GM23338 (cell line): ENCODE measurements at regions not wholly inside any gene's neighbourhood (a gene's known extent, or its start where the extent isn't known, plus 50 kb on each side); places are given as distances from the start of the nearest gene placed in this dataset.

Experiments used
- CREB1 ChIP-seq: fragments of 250-450 bp; sonication (Bioruptor Pico); IDR thresholded peaks from 2 replicates; pipeline ENCODE4 v1.5.0; 2020; ENCODE audit warnings: low read depth, mild to moderate bottlenecking, moderate library complexity
- ETS1 ChIP-seq: IDR thresholded peaks from 2 replicates; pipeline ENCODE4 v1.6.1; 2016; ENCODE audit warnings: antibody characterized with exemption
- EZH2 ChIP-seq: fragments of 200-600 bp; sonication (generic); IDR thresholded peaks from one replicate; pipeline ENCODE4 v1.8.0; 2017; ENCODE audit warnings: antibody characterized with exemption, mild to moderate bottlenecking, low read depth; ENCODE audit not compliant: unreplicated experiment
- EZH2phosphoT487 ChIP-seq: fragments of 200-600 bp; sonication (generic); IDR thresholded peaks from one replicate; pipeline ENCODE4 v1.8.1; 2018; ENCODE audit warnings: antibody characterized with exemption; ENCODE audit not compliant: unreplicated experiment
- JUNB ChIP-seq: IDR thresholded peaks from one replicate; pipeline ENCODE4 v1.6.1; 2016; ENCODE audit warnings: antibody characterized with exemption; ENCODE audit not compliant: unreplicated experiment
- NANOG ChIP-seq: IDR thresholded peaks from 2 replicates; pipeline ENCODE4 v1.6.1; 2016; ENCODE audit warnings: antibody characterized with exemption, borderline replicate concordance
- POLR2AphosphoS5 ChIP-seq: IDR thresholded peaks from 2 replicates; pipeline ENCODE4 v1.6.1; 2016; ENCODE audit warnings: antibody characterized with exemption, low read depth
- ZNF462 ChIP-seq: fragments of 250-450 bp; sonication (Bioruptor Pico); IDR thresholded peaks from 2 replicates; pipeline ENCODE4 v1.5.0; 2020; ENCODE audit warnings: mild to moderate bottlenecking, moderate library complexity
- TF ChIP-seq, protein P1 (sequence below), 2 experiments: fragments of 200-600 bp in 1 of 2; sonication (generic) in 1 of 2; conservative IDR thresholded peaks; 2 replicates each; pipeline versions ENCODE4 v1.5.1 to v1.6.1; 2016 to 2017; ENCODE audit warnings: antibody characterized with exemption in 2 of 2, low read depth in 2 of 2, mild to moderate bottlenecking in 2 of 2, moderate library complexity in 1 of 2
- TF ChIP-seq, protein P2 (sequence below): IDR thresholded peaks from one replicate; pipeline ENCODE4 v1.6.1; 2018; ENCODE audit warnings: antibody characterized with exemption; ENCODE audit not compliant: unreplicated experiment

DNA sequence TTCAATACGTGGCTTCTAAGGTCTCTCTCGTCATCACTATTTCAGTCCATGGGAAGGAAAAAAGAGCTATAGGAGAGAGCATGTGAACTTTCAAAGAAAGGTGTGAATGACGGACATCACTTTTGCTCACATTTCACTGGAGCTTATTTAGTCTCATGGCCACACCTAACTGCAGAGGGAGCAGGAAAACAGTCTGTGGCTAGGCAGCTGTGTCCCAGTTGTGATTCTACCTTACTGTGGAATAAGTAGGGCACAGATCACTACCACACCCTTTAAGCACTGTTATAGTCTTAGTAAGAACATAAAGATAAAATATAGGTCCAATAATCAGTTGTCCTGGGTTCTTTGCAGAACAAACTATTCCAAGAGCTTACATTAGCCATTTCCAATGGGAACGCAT lies 192.9 kb downstream of the NRIP1 start:
- TF ChIP-seq, protein P1, sequence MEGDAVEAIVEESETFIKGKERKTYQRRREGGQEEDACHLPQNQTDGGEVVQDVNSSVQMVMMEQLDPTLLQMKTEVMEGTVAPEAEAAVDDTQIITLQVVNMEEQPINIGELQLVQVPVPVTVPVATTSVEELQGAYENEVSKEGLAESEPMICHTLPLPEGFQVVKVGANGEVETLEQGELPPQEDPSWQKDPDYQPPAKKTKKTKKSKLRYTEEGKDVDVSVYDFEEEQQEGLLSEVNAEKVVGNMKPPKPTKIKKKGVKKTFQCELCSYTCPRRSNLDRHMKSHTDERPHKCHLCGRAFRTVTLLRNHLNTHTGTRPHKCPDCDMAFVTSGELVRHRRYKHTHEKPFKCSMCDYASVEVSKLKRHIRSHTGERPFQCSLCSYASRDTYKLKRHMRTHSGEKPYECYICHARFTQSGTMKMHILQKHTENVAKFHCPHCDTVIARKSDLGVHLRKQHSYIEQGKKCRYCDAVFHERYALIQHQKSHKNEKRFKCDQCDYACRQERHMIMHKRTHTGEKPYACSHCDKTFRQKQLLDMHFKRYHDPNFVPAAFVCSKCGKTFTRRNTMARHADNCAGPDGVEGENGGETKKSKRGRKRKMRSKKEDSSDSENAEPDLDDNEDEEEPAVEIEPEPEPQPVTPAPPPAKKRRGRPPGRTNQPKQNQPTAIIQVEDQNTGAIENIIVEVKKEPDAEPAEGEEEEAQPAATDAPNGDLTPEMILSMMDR (conservative IDR thresholded peaks at IDR 0.05; ENCODE audit: low read depth in 2 of 2): no peak
- TF ChIP-seq EZH2: no peak
- TF ChIP-seq EZH2phosphoT487: no peak
- TF ChIP-seq, protein P2, sequence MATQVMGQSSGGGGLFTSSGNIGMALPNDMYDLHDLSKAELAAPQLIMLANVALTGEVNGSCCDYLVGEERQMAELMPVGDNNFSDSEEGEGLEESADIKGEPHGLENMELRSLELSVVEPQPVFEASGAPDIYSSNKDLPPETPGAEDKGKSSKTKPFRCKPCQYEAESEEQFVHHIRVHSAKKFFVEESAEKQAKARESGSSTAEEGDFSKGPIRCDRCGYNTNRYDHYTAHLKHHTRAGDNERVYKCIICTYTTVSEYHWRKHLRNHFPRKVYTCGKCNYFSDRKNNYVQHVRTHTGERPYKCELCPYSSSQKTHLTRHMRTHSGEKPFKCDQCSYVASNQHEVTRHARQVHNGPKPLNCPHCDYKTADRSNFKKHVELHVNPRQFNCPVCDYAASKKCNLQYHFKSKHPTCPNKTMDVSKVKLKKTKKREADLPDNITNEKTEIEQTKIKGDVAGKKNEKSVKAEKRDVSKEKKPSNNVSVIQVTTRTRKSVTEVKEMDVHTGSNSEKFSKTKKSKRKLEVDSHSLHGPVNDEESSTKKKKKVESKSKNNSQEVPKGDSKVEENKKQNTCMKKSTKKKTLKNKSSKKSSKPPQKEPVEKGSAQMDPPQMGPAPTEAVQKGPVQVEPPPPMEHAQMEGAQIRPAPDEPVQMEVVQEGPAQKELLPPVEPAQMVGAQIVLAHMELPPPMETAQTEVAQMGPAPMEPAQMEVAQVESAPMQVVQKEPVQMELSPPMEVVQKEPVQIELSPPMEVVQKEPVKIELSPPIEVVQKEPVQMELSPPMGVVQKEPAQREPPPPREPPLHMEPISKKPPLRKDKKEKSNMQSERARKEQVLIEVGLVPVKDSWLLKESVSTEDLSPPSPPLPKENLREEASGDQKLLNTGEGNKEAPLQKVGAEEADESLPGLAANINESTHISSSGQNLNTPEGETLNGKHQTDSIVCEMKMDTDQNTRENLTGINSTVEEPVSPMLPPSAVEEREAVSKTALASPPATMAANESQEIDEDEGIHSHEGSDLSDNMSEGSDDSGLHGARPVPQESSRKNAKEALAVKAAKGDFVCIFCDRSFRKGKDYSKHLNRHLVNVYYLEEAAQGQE: no peak
- TF ChIP-seq POLR2AphosphoS5: no peak
- no peak for TF ChIP-seq JUNB
- no peak for TF ChIP-seq NANOG
- TF ChIP-seq ETS1: no peak
- TF ChIP-seq ZNF462 (CRISPR knock-in tag): no peak
- no peak for TF ChIP-seq CREB1 (CRISPR knock-in tag)
